PC-9 (cell line): ENCODE measurements at regions not wholly inside any gene's neighbourhood (a gene's known extent, or its start where the extent isn't known, plus 50 kb on each side); places are given as distances from the start of the nearest gene placed in this dataset.

Experiments
- BruUV-seq: library from RNA; stranded (reverse); fragments of 400-500 nt; replicated peaks from 2 replicates; lab custom pipeline; 2021; lab: Mats Ljungman, UMichigan
- CTCF ChIA-PET: fragments of 300-600 bp; sonication (Branson Sonifier 250); formaldehyde crosslinking; loops from one replicate; lab custom pipeline; 2022; ENCODE audit warnings: antibody characterized with exemption; lab: Charles Lee
- POLR2A ChIA-PET: fragments of 300-600 bp; sonication (Branson Sonifier 250); formaldehyde crosslinking; loops from one replicate; lab custom pipeline; 2022; ENCODE audit warnings: antibody characterized with exemption; ENCODE audit not compliant: unreplicated experiment; lab: Charles Lee
- DNase-seq, 2 experiments: peaks; one replicate each; pipeline versions ENCODE4 v3.0.0 to v3.0.0-alpha.2; 2015 to 2022; ENCODE audit warnings: mixed read lengths in 1 of 2
- H2AFZ ChIP-seq: fragments of 200-600 bp; sonication (generic); 2 replicates; pipeline ENCODE4 v1.8.1; 2017; ENCODE audit warnings: antibody characterized with exemption
- H3F3A ChIP-seq: fragments of 200-600 bp; sonication (generic); 2 replicates; pipeline ENCODE4 v1.8.1; 2017; ENCODE audit warnings: antibody characterized with exemption, mild to moderate bottlenecking, low read depth; ENCODE audit not compliant: insufficient read depth
- H3K27ac ChIP-seq: fragments of 200-600 bp; sonication (generic); 2 replicates; pipeline ENCODE4 v1.6.1; 2016; ENCODE audit warnings: mixed run types
- H3K27me3 ChIP-seq: fragments of 200-600 bp; sonication (generic); 2 replicates; pipeline ENCODE4 v1.6.1; 2016; ENCODE audit warnings: low read depth, mixed run types; ENCODE audit not compliant: insufficient read depth
- H3K36me3 ChIP-seq: fragments of 200-600 bp; sonication (generic); 2 replicates; pipeline ENCODE4 v1.6.1; 2016; ENCODE audit warnings: low read depth, mixed run types
- H3K4me1 ChIP-seq: fragments of 200-600 bp; sonication (generic); replicated peaks from 2 replicates; pipeline ENCODE4 v1.6.1; 2016; ENCODE audit warnings: mixed run types; ENCODE audit not compliant: insufficient read depth
- H3K4me2 ChIP-seq: fragments of 200-600 bp; sonication (generic); 2 replicates; pipeline ENCODE4 v1.6.1; 2017; ENCODE audit warnings: mixed run types
- H3K4me3 ChIP-seq: fragments of 200-600 bp; sonication (generic); 2 replicates; pipeline ENCODE4 v1.6.1; 2016; ENCODE audit warnings: mixed run types
- H3K79me2 ChIP-seq: fragments of 200-600 bp; sonication (generic); 2 replicates; pipeline ENCODE4 v1.6.1; 2017; ENCODE audit warnings: low read depth, mixed run types
- H3K9me2 ChIP-seq: fragments of 200-600 bp; sonication (generic); 2 replicates; pipeline ENCODE4 v1.8.1; 2017; ENCODE audit warnings: mild to moderate bottlenecking; ENCODE audit not compliant: insufficient read depth
- H3K9me3 ChIP-seq: fragments of 200-600 bp; sonication (generic); 2 replicates; pipeline ENCODE4 v1.8.1; 2016; ENCODE audit warnings: low read depth; ENCODE audit not compliant: insufficient read depth
- H4K20me1 ChIP-seq: fragments of 200-600 bp; sonication (generic); 2 replicates; pipeline ENCODE4 v1.8.1; 2017; ENCODE audit not compliant: insufficient read depth
- CTCF ChIP-seq: fragments of 200-600 bp; sonication (generic); conservative IDR thresholded peaks from 2 replicates; pipeline ENCODE4 v1.6.1; 2017; ENCODE audit warnings: mixed run types, antibody characterized with exemption, mild to moderate bottlenecking, moderate library complexity
- EZH2 ChIP-seq: fragments of 200-600 bp; sonication (generic); IDR thresholded peaks from 2 replicates; pipeline ENCODE4 v1.8.0; 2017; ENCODE audit warnings: antibody characterized with exemption, low read depth
- intact Hi-C: fragments of 100-400 bp; cut with micrococcal nuclease; formaldehyde crosslinking; loops from one replicate; pipeline ENCODE4 v1.10.0; 2022; ENCODE audit not compliant: unreplicated experiment

GRCh38 chrX:36787752-36788151, 220.4 kb upstream of the FAM47C start:
- no peaks in the 10 kb centered on the region for H4K20me1 ChIP-seq
- H3K36me3 ChIP-seq: no peaks in the 10 kb centered on the region
- H3K9me3 ChIP-seq: no peaks in the 10 kb centered on the region
- intact Hi-C loops: no loop called here
- CTCF ChIA-PET: no interaction called here
- no peak for DNase-seq
- no peaks in the 10 kb centered on the region for H3K4me1 ChIP-seq
- no peak overlapping the region for H3K27ac ChIP-seq
- no peak for TF ChIP-seq CTCF
- TF ChIP-seq EZH2: no peak
- H3K79me2 ChIP-seq: no peaks in the 10 kb centered on the region
- H3K4me2 ChIP-seq: no peak overlapping the region
- H3F3A ChIP-seq: no peaks in the 10 kb centered on the region
- H2AFZ ChIP-seq: no peak overlapping the region
- H3K9me2 ChIP-seq: no peaks in the 10 kb centered on the region
- no TSS peak for BruUV-seq
- POLR2A ChIA-PET: no interaction called here
- no peak overlapping the region for H3K4me3 ChIP-seq
- H3K27me3 ChIP-seq: no peaks in the 10 kb centered on the region

GRCh38 chrX:36803151-36803550, 205.0 kb upstream of the FAM47C start:
- H3K4me3 ChIP-seq: no peak overlapping the region
- TF ChIP-seq EZH2: no peak
- no peak overlapping the region for H2AFZ ChIP-seq
- no peaks in the 10 kb centered on the region for H3K4me1 ChIP-seq
- ChIA-PET CTCF (no interaction called here), POLR2A (no interaction called here)
- BruUV-seq: no TSS peak
- no peaks in the 10 kb centered on the region for H3K27me3 ChIP-seq
- no peaks in the 10 kb centered on the region for H3F3A ChIP-seq
- intact Hi-C loops: no loop called here
- no peak overlapping the region for H3K27ac ChIP-seq
- DNase-seq: no peak
- no peaks in the 10 kb centered on the region for H3K9me2 ChIP-seq
- no peaks in the 10 kb centered on the region for H4K20me1 ChIP-seq
- H3K79me2 ChIP-seq: no peaks in the 10 kb centered on the region
- H3K4me2 ChIP-seq: no peak overlapping the region
- H3K9me3 ChIP-seq: no peaks in the 10 kb centered on the region
- no peaks in the 10 kb centered on the region for H3K36me3 ChIP-seq

- BruUV-seq: no TSS peak
- H3K36me3 ChIP-seq: no peaks in the 10 kb centered on the region
- TF ChIP-seq CTCF: no peak
- no peak for TF ChIP-seq EZH2
- no peaks in the 10 kb centered on the region for H3F3A ChIP-seq
- H3K9me2 ChIP-seq: no peaks in the 10 kb centered on the region
- H3K27me3 ChIP-seq: no peaks in the 10 kb centered on the region
- intact Hi-C loops: no loop called here
- H2AFZ ChIP-seq: no peak overlapping the region
- H4K20me1 ChIP-seq: no peaks in the 10 kb centered on the region
- no peak overlapping the region for H3K4me2 ChIP-seq
- no peaks in the 10 kb centered on the region for H3K4me1 ChIP-seq
- no peak overlapping the region for H3K4me3 ChIP-seq
- H3K9me3 ChIP-seq: no peaks in the 10 kb centered on the region
- H3K27ac ChIP-seq: no peak overlapping the region
- CTCF ChIA-PET: no interaction called here
- POLR2A ChIA-PET: no interaction called here
- no peak for DNase-seq
- no peaks in the 10 kb centered on the region for H3K79me2 ChIP-seq
These were observed 204.1 kb upstream of the FAM47C start for GRCh38 chrX:36804066-36804465.

- H4K20me1 ChIP-seq: no peaks in the 10 kb centered on the region
- no peaks in the 10 kb centered on the region for H3K9me3 ChIP-seq
- no peaks in the 10 kb centered on the region for H3K79me2 ChIP-seq
- ChIA-PET CTCF (no interaction called here), POLR2A (no interaction called here)
- no peak overlapping the region for H3K4me2 ChIP-seq
- H3K36me3 ChIP-seq: no peaks in the 10 kb centered on the region
- H3K4me1 ChIP-seq: no peaks in the 10 kb centered on the region
- no peak overlapping the region for H2AFZ ChIP-seq
- no TSS peak for BruUV-seq
- intact Hi-C loops: no loop called here
- no peak overlapping the region for H3K27ac ChIP-seq
- no peaks in the 10 kb centered on the region for H3F3A ChIP-seq
- no peaks in the 10 kb centered on the region for H3K9me2 ChIP-seq
- no peak for TF ChIP-seq EZH2
- no peak for TF ChIP-seq CTCF
- H3K27me3 ChIP-seq: no peaks in the 10 kb centered on the region
- DNase-seq: no peak
- H3K4me3 ChIP-seq: no peak overlapping the region
These were observed 163.3 kb upstream of the FAM47C start for GRCh38 chrX:36844857-36845256.
